WI38 (cell line): ENCODE measurements at regions not wholly inside any gene's neighbourhood (a gene's known extent, or its start where the extent isn't known, plus 50 kb on each side); places are given as distances from the start of the nearest gene placed in this dataset.

Experiments used
- H3K4me3 ChIP-seq: 2 replicates; pipeline ENCODE4 v1.5.1; 2011; ENCODE audit warnings: low read depth, mild to moderate bottlenecking, control low read depth, low read length
- TF ChIP-seq, protein P1 (sequence below): IDR thresholded peaks from 2 replicates; pipeline ENCODE4 v1.5.1; 2012; ENCODE audit warnings: low read depth, mild to moderate bottlenecking, control low read depth, low read length

DNA sequence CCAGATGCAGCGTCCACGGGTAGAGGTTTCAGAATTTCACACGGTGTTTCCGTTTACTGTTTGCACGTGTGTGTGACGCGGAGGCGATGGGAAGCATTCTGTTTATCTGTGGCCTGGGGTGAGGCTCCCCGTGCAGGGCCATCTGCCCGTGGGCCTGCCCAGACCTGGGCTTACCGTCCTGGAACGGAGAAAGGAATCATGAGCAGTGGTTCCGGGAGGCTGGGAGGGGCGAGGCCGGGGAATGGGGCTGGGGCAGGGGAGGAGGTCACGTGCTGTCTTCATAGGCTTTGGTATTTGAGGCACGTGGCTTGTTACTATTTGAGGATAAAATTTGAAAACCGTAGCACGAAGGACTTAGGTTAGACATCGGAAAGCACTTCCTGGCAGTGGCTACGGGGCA is 77.9 kb downstream of the RTP5 start:
- TF ChIP-seq, protein P1, sequence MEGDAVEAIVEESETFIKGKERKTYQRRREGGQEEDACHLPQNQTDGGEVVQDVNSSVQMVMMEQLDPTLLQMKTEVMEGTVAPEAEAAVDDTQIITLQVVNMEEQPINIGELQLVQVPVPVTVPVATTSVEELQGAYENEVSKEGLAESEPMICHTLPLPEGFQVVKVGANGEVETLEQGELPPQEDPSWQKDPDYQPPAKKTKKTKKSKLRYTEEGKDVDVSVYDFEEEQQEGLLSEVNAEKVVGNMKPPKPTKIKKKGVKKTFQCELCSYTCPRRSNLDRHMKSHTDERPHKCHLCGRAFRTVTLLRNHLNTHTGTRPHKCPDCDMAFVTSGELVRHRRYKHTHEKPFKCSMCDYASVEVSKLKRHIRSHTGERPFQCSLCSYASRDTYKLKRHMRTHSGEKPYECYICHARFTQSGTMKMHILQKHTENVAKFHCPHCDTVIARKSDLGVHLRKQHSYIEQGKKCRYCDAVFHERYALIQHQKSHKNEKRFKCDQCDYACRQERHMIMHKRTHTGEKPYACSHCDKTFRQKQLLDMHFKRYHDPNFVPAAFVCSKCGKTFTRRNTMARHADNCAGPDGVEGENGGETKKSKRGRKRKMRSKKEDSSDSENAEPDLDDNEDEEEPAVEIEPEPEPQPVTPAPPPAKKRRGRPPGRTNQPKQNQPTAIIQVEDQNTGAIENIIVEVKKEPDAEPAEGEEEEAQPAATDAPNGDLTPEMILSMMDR: no peak
- no peak overlapping the region for H3K4me3 ChIP-seq

DNA sequence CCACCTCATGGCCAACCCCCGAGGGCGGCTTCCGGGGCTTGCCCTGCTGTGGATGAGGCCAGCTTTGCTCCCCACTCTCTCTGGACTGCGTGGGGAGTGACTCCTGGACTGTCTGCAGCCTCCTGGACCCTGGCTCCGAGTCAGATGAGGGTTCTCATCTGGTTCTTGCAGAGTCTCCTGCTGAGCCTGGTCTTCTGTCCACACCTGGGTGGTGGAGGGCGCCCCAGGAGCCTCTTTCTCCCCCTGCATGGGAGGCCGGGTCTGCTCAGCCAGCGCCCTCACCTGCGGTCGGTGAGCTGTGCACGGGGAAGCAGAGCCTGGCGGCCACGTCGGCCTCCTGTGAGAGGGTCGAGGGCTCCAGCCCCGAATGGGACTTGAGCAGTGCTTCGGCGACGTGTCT is 78.3 kb downstream of the RTP5 start:
- TF ChIP-seq, protein P1: no peak
- H3K4me3 ChIP-seq: no peak overlapping the region

- TF ChIP-seq, protein P1: no peak
Measured at GRCh38 chr2:241948299-241948897, 78.9 kb downstream of the RTP5 start.

DNA sequence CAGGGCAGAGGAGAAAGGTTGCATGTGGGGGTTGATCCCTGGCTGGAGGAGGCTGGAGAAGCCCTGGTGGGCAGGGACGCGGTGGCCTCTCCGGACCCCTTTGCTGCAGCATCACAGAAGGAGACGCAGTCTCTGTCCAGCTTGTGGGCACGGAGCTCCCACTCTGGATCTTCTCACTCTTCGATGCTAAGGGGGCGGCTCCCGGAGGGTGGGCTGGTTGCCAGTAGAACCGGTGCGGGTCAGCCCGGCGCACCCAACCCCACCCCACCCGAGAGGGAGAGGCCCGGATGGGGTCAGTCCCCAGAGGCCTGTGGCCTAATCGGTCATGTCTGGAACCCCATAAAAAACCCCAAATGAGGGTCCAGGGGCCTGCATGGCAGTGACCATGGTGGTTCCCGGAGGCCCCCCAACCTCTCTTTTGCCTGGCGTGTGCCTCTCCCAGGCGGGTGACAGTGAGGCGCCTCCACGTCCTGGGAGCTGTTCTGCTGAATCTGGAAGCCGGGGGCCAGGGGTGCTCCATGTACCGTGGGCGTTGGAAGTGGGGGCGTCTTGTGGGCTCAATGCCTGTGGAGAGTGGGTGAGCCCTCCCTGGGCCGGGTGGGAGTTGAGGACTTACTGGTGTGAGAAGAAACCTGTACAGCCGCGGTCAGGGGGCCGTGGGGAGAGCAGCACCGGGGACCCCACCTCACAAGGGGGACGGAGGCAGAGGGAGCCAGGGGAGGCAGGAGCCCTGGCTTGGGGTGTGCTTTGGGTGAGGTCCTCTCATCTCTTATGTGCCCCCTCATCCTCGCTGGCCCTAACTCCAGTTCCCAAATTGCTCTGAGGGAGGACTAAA is 79.6 kb downstream of the RTP5 start:
- TF ChIP-seq, protein P1: no peak
- H3K4me3 ChIP-seq: no peak overlapping the region

More at GRCh38 chr2:241948299-241948897, 78.9 kb downstream of the RTP5 start:
- H3K4me3 ChIP-seq: no peak overlapping the region

DNA sequence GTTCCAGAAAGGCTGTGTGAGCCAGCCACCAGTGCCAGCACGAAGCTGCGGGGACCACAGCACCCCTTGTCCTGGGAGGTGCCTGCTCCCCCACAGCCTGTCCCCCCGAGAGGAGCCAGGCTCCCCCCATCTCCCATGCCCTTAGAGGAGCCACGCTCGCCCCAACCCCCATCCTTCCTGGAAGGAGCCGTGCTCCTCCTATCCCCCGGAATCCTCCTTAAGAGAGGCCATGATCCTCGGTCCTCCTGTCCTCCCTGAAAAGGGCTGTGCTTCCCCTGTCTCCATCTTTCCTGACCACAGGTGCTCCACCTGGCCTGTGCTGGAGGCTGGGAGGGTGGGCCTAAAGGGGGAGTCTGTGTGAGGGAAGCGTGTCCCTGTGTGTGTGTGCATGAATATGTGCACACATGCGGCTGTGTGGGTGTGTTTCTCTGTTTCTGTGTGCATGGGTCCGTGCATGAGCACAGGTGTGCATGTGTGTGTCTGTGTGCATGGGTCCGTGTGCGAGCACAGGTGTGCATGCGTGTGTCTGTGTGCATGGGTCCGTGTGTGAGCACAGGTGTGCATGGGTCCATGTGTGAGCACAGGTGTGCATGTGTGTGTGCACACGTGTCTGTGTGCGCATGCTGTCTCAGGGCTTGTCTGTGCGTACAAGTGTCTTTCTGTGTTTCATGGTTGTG is 80.3 kb downstream of the RTP5 start:
- no peak overlapping the region for H3K4me3 ChIP-seq
- TF ChIP-seq, protein P1: no peak

- H3K4me3 ChIP-seq: no peak overlapping the region
- TF ChIP-seq, protein P1: peak; percentile 88
Measured at GRCh38 chr2:241950413-241951315, 81.1 kb downstream of the RTP5 start.
